ENCODE measurements at regions not wholly inside any gene's neighbourhood (a gene's known extent, or its start where the extent isn't known, plus 50 kb on each side); places are given as distances from the start of the nearest gene placed in this dataset.
A peak's percentile ranks its signal among the peaks of the same experiment; 100 is the strongest.

DNA sequence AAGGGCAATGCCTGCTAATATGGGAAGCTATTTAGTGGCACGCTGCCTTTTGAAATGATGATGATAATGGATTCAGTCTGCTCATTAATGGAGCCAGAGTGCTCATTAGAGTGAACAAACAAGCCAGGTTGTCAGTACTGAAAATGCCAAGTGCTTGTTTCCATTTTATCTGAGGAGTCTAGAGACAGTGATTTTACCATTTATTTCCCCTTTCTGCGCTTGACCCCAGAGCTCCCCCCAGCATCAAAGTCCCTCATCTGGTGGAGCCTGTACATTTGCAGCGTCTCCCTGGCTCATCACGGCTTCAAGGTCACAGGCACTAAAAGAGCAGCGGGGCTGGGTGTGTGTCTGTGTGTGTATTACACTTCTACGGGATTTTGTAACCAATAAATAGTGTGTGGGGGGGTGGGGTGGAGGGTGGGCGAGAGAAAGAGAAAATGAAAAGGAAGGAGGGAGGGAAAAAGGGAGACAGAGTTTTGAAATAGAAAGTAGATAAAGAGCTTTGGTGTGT, 553.8 kb downstream of the TFEC start:
- ChIA-PET POLR2A (interaction anchor here (0.6 kb wide), 1 partner anchor 34 kb away, joined by 3 read pairs; no protein-coding TSS in a partner anchor), CTCF (interaction anchor here (0.6 kb wide), 2 partner anchors 50 to 84 kb away, joined by 3 read pairs; no protein-coding TSS in a partner anchor)
- H3K4me3 ChIP-seq (ENCODE audit: low read depth, low read length) = no peak overlapping the region
- no peaks in the 10 kb centered on the region; the same call in 1 of the 2 replicates for H3K4me1 ChIP-seq (ENCODE audit: control insufficient read depth, insufficient read depth, low read length)
- no peak for TF ChIP-seq ZNF311 (tag by site-specific recombination; IDR thresholded peaks at IDR 0.05; ENCODE audit: borderline replicate concordance)
- 0 out of 2 replicates have a peak, but pooled peaks have one; percentile 36 for TF ChIP-seq PRDM1 (tag by site-specific recombination; IDR thresholded peaks at IDR 0.05)
- TF ChIP-seq, protein P1, sequence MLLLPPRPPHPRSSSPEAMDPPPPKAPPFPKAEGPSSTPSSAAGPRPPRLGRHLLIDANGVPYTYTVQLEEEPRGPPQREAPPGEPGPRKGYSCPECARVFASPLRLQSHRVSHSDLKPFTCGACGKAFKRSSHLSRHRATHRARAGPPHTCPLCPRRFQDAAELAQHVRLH (tag by site-specific recombination; IDR thresholded peaks at IDR 0.05) = no peak
- no peak for TF ChIP-seq ZNF501 (tag by site-specific recombination; IDR thresholded peaks at IDR 0.05)
- TF ChIP-seq ZSCAN4 (tag by site-specific recombination; IDR thresholded peaks at IDR 0.05) = peak; percentile 23; the same call in 1 of the 2 replicates
- peak; percentile 60 for TF ChIP-seq FEZF1 (tag by site-specific recombination; IDR thresholded peaks at IDR 0.05)
- TF ChIP-seq ZSCAN30 (tag by site-specific recombination; IDR thresholded peaks at IDR 0.05) = no peak
- TF ChIP-seq, protein P2, sequence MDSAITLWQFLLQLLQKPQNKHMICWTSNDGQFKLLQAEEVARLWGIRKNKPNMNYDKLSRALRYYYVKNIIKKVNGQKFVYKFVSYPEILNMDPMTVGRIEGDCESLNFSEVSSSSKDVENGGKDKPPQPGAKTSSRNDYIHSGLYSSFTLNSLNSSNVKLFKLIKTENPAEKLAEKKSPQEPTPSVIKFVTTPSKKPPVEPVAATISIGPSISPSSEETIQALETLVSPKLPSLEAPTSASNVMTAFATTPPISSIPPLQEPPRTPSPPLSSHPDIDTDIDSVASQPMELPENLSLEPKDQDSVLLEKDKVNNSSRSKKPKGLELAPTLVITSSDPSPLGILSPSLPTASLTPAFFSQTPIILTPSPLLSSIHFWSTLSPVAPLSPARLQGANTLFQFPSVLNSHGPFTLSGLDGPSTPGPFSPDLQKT (IDR thresholded peaks at IDR 0.05; ENCODE audit: borderline replicate concordance, low read depth, low read length) = no peak
- 0 out of 2 replicates have a peak, but pooled peaks have one; percentile 18 for TF ChIP-seq ZFHX2 (tag by site-specific recombination; conservative IDR thresholded peaks at IDR 0.05)
- no peak for TF ChIP-seq KLF17 (tag by site-specific recombination; IDR thresholded peaks at IDR 0.05)
- TF ChIP-seq, protein P3, sequence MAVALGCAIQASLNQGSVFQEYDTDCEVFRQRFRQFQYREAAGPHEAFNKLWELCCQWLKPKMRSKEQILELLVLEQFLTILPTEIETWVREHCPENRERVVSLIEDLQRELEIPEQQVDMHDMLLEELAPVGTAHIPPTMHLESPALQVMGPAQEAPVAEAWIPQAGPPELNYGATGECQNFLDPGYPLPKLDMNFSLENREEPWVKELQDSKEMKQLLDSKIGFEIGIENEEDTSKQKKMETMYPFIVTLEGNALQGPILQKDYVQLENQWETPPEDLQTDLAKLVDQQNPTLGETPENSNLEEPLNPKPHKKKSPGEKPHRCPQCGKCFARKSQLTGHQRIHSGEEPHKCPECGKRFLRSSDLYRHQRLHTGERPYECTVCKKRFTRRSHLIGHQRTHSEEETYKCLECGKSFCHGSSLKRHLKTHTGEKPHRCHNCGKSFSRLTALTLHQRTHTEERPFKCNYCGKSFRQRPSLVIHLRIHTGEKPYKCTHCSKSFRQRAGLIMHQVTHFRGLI (tag by site-specific recombination; IDR thresholded peaks at IDR 0.05) = no peak
- TF ChIP-seq KLF7 (tag by site-specific recombination; IDR thresholded peaks at IDR 0.05; ENCODE audit: borderline replicate concordance) = no peak
- no peaks in the 10 kb centered on the region for H3K9me3 ChIP-seq (ENCODE audit: control insufficient read depth, insufficient read depth, low read depth, low read length)
- no peaks in the 10 kb centered on the region for H3K36me3 ChIP-seq (ENCODE audit: control insufficient read depth in 2 of 2, insufficient read depth in 1 of 2, low read length in 2 of 2)
- H3K27ac ChIP-seq (ENCODE audit: extremely low read depth, low read depth, low read length) = no peak overlapping the region

- Histone ChIP-seq H3K36me3 (ENCODE audit: control insufficient read depth in 2 of 2, insufficient read depth in 1 of 2, low read length in 2 of 2) (no peaks in the 10 kb centered on the region), H3K9me3 (ENCODE audit: control insufficient read depth, insufficient read depth, low read depth, low read length) (no peaks in the 10 kb centered on the region), H3K4me3 (ENCODE audit: low read depth, low read length) (no peak overlapping the region), H3K4me1 (ENCODE audit: control insufficient read depth, insufficient read depth, low read length) (no peaks in the 10 kb centered on the region; the same call in 1 of the 2 replicates), H3K27ac (ENCODE audit: extremely low read depth, low read depth, low read length) (no peak overlapping the region)
- CTCF ChIA-PET = interaction anchor here (0.6 kb wide), 1 partner anchor 51 kb away, joined by 3 read pairs; no protein-coding TSS in a partner anchor
- POLR2A ChIA-PET = no interaction called here
- peak; percentile 30; the same call in 1 of the 2 replicates for TF ChIP-seq ZNF366 (tag by site-specific recombination; conservative IDR thresholded peaks at IDR 0.05)
- no peak for TF ChIP-seq ZBTB48 (tag by site-specific recombination; IDR thresholded peaks at IDR 0.05)
- TF ChIP-seq PRDM1 (tag by site-specific recombination; IDR thresholded peaks at IDR 0.05) = peak; percentile 82
These were observed 554.0 kb downstream of the MDFIC start for GRCh38 chr7:115475761-115476385.

GRCh38 chr7:115475206-115475605, 553.3 kb downstream of the MDFIC start:
- Histone ChIP-seq H3K4me1 (ENCODE audit: control insufficient read depth, insufficient read depth, low read length) (no peaks in the 10 kb centered on the region; the same call in 1 of the 2 replicates), H3K9me3 (ENCODE audit: control insufficient read depth, insufficient read depth, low read depth, low read length) (no peaks in the 10 kb centered on the region), H3K36me3 (ENCODE audit: control insufficient read depth in 2 of 2, insufficient read depth in 1 of 2, low read length in 2 of 2) (no peaks in the 10 kb centered on the region), H3K27ac (ENCODE audit: extremely low read depth, low read depth, low read length) (no peak overlapping the region), H3K4me3 (ENCODE audit: low read depth, low read length) (no peak overlapping the region)
- POLR2A ChIA-PET = no interaction called here
- CTCF ChIA-PET = interaction anchor here (0.7 kb wide), 1 partner anchor 18 kb away, joined by 3 read pairs; no protein-coding TSS in a partner anchor
- no peak for TF ChIP-seq BCL6B (tag by site-specific recombination; IDR thresholded peaks at IDR 0.05)
